Cardiac muscle cell (in vitro differentiated cells and primary cell): ENCODE measurements at regions not wholly inside any gene's neighbourhood (a gene's known extent, or its start where the extent isn't known, plus 50 kb on each side); places are given as distances from the start of the nearest gene placed in this dataset.
A peak's percentile ranks its signal among the peaks of the same experiment; 100 is the strongest.

Experiments
- DNase-seq, 2 donors: peaks; one replicate each; pipeline versions ENCODE4 v3.0.0 to v3.0.0-alpha.2; 2010 to 2017; ENCODE audit warnings: low read depth in 1 of 2, low spot score in 1 of 2
- H3K27ac ChIP-seq: fragments of 200-600 bp; sonication (generic); 2 replicates; pipeline ENCODE4 v1.5.1; 2016
- H3K27me3 ChIP-seq: fragments of 200-600 bp; sonication (generic); 2 replicates; pipeline ENCODE4 v1.6.0; 2016; ENCODE audit warnings: control low read depth
- H3K36me3 ChIP-seq: fragments of 200-600 bp; sonication (generic); 2 replicates; pipeline ENCODE4 v1.5.1; 2016; ENCODE audit warnings: control low read depth
- H3K4me1 ChIP-seq: fragments of 200-600 bp; sonication (generic); 2 replicates; pipeline ENCODE4 v1.8.1; 2017; ENCODE audit warnings: low read depth, mild to moderate bottlenecking, mixed run types
- H3K4me3 ChIP-seq: fragments of 200-600 bp; sonication (generic); 2 replicates; pipeline ENCODE4 v1.5.1; 2016; ENCODE audit warnings: mild to moderate bottlenecking
- H3K9me3 ChIP-seq: fragments of 200-600 bp; sonication (generic); 2 replicates; pipeline ENCODE4 v1.5.1; 2017; ENCODE audit warnings: low read depth, mild to moderate bottlenecking, control low read depth
- TF ChIP-seq, protein P1 (sequence below): IDR thresholded peaks from 2 replicates; pipeline ENCODE4 v1.5.1; 2012; ENCODE audit warnings: low read depth, mild to moderate bottlenecking, low read length

GRCh38 chr13:39811051-39811450, 155.6 kb downstream of the COG6 start:
- peaks cover 3% of the 10 kb centered on the region for H3K4me1 ChIP-seq

GRCh38 chr13:39811696-39812095, 156.2 kb downstream of the COG6 start:
- Histone ChIP-seq H3K9me3 (no peaks in the 10 kb centered on the region), H3K27ac (no peak overlapping the region), H3K27me3 (no peaks in the 10 kb centered on the region), H3K4me1 (peaks cover 3% of the 10 kb centered on the region), H3K4me3 (no peak overlapping the region), H3K36me3 (no peaks in the 10 kb centered on the region)
- DNase-seq: no peak
- TF ChIP-seq, protein P1, sequence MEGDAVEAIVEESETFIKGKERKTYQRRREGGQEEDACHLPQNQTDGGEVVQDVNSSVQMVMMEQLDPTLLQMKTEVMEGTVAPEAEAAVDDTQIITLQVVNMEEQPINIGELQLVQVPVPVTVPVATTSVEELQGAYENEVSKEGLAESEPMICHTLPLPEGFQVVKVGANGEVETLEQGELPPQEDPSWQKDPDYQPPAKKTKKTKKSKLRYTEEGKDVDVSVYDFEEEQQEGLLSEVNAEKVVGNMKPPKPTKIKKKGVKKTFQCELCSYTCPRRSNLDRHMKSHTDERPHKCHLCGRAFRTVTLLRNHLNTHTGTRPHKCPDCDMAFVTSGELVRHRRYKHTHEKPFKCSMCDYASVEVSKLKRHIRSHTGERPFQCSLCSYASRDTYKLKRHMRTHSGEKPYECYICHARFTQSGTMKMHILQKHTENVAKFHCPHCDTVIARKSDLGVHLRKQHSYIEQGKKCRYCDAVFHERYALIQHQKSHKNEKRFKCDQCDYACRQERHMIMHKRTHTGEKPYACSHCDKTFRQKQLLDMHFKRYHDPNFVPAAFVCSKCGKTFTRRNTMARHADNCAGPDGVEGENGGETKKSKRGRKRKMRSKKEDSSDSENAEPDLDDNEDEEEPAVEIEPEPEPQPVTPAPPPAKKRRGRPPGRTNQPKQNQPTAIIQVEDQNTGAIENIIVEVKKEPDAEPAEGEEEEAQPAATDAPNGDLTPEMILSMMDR: no peak

More at GRCh38 chr13:39811051-39811450, 155.6 kb downstream of the COG6 start:
- no peak overlapping the region for H3K4me3 ChIP-seq
- TF ChIP-seq, protein P1: no peak
- no peaks in the 10 kb centered on the region for H3K36me3 ChIP-seq
- no peaks in the 10 kb centered on the region for H3K9me3 ChIP-seq
- H3K27me3 ChIP-seq: no peaks in the 10 kb centered on the region
- no peak overlapping the region for H3K27ac ChIP-seq
- DNase-seq: no peak

DNA sequence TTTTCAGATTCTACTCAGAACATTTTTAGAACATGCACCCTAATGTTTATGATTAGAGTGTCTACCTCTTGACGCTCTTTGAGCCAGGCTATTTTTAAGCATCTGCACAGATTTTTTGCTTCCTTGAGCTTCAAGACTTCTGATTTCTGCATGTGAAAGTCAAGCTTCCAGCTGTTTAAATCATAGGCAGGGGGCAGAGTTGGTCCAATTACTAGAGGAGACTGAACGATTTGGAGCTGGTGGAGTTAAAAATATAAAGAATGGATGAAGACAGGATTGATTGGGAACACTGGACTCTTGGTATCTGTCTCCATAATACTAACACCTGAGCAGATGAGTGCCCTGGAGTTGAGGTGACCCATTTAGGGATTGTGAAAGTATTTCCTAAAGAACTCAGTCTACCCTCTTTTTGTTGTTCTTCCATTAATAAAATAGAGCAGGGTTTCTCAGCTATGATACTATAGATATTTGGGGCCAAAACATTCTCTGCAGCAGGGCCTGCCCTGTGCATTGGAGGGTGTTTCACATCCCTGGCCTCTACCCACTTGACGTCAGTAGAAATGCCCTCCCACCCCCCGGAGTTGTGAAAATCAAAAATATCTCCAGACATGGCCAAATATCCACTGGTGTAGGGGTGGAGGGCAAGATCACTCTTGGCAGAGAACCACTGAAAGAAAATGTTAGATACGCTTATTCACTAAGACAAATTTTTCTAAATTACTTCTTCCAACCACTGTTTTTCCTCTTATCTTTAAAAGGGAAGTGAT, 160.1 kb downstream of the COG6 start:
- TF ChIP-seq, protein P1: peak; percentile 39
- Histone ChIP-seq H3K9me3 (no peaks in the 10 kb centered on the region), H3K4me3 (no peak overlapping the region), H3K4me1 (peaks cover 3% of the 10 kb centered on the region), H3K27me3 (no peaks in the 10 kb centered on the region), H3K27ac (no peak overlapping the region), H3K36me3 (no peaks in the 10 kb centered on the region)
- DNase-seq: peak; percentile 6 to 67

- Histone ChIP-seq H3K27me3 (no peaks in the 10 kb centered on the region), H3K9me3 (no peaks in the 10 kb centered on the region), H3K36me3 (no peaks in the 10 kb centered on the region), H3K27ac (no peak overlapping the region), H3K4me3 (no peak overlapping the region), H3K4me1 (peaks cover 3% of the 10 kb centered on the region)
- DNase-seq: no peak
- TF ChIP-seq, protein P1: no peak
These were observed 161.5 kb downstream of the COG6 start for GRCh38 chr13:39816936-39817335.

DNA sequence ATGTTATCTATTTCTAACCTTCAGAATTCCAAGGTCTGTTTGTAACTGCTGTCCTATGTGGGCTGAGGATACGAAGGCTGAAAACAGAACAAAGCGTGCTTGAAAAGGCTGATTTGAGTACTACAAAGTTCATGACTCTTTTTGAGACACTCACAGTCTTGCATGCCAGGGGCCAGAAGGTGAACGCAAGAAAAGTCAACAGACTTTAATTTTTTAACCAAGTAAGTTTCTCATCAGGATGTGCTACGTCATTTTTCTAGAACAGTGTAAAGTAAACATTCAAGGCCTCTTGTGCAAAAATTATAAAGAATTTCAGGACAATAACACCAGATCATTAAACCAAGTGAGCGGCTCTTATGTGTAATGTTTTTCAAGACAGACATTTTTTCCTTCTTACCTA, 163.5 kb downstream of the COG6 start:
- no peak overlapping the region for H3K27ac ChIP-seq
- H3K4me3 ChIP-seq: no peak overlapping the region
- H3K27me3 ChIP-seq: no peaks in the 10 kb centered on the region
- TF ChIP-seq, protein P1: no peak
- DNase-seq: peak in 1 of 2 donors; percentile 4
- no peaks in the 10 kb centered on the region for H3K9me3 ChIP-seq
- H3K4me1 ChIP-seq: peaks cover 3% of the 10 kb centered on the region
- no peaks in the 10 kb centered on the region for H3K36me3 ChIP-seq
